PFSK-1 (cell line): ENCODE measurements at regions not wholly inside any gene's neighbourhood (a gene's known extent, or its start where the extent isn't known, plus 50 kb on each side); places are given as distances from the start of the nearest gene placed in this dataset.

Source experiments
- FOXP2 ChIP-seq: optimal IDR thresholded peaks from 2 replicates; pipeline ENCODE3; 2011; ENCODE audit warnings: borderline replicate concordance, control low read depth, inconsistent platforms; ENCODE audit not compliant: insufficient read depth; ENCODE audit errors: extremely low read length, extremely low read depth
- POLR2AphosphoS5 ChIP-seq: IDR thresholded peaks from 2 replicates; pipeline ENCODE4 v1.6.1; 2012; ENCODE audit warnings: low read depth, mild to moderate bottlenecking, control low read depth, low read length, moderate library complexity
- REST ChIP-seq, 2 experiments: IDR thresholded peaks; 2 replicates each; pipeline versions ENCODE4 v1.6.1 to v1.8.0; 2011 to 2012; ENCODE audit warnings: low read depth in 2 of 2, low read length in 2 of 2, control low read depth in 1 of 2, inconsistent platforms in 1 of 2, mild to moderate bottlenecking in 1 of 2, moderate library complexity in 1 of 2; ENCODE audit not compliant: insufficient read depth in 1 of 2
- SIN3A ChIP-seq: IDR thresholded peaks from 2 replicates; pipeline ENCODE4 v1.6.1; 2012; ENCODE audit warnings: mild to moderate bottlenecking, low read length, moderate library complexity, borderline replicate concordance; ENCODE audit not compliant: insufficient read depth
- TAF1 ChIP-seq: IDR thresholded peaks from 2 replicates; pipeline ENCODE4 v1.6.1; 2012; ENCODE audit warnings: low read length, control low read depth, borderline replicate concordance; ENCODE audit not compliant: insufficient read depth

DNA sequence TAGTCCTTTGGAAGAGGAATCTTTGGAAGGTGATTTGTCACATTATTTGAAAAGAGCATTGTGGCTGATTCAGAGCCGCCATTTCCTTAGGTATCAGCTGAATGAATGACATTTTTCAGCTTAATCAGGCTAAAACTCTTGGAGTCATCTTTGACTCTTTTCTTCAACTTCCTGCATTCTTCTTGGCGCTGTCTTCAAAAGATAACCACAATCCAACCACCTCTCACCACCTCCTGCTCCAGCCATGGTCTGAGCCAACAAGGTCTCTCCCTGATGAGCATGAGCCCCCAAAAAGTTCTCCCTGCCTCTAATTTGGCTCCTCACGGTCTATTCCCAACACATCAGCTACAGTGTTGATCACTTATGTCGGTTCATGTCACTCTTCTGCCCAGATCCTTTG, 297.6 kb upstream of the RUNX1 start:
- TF ChIP-seq SIN3A (no peak), REST (IDR thresholded peaks at IDR 0.05; ENCODE audit: insufficient read depth in 1 of 2, low read depth in 2 of 2, low read length in 2 of 2) (no peak), POLR2AphosphoS5 (no peak), TAF1 (no peak), FOXP2 (no peak)
